Colonic mucosa (tissue), 4 donors: ENCODE measurements at regions not wholly inside any gene's neighbourhood (a gene's known extent, or its start where the extent isn't known, plus 50 kb on each side); places are given as distances from the start of the nearest gene placed in this dataset.
"Not testable (repeated sequence)": the region's sequence is repeated elsewhere in the genome, so short reads cannot be mapped to it uniquely, and the experiment has no call there.

Experiments used
- DNase-seq: peaks from one replicate; pipeline ENCODE4 v3.0.0-alpha.2; 2020
- H3K27ac ChIP-seq: fragments of 200-600 bp; one replicate; pipeline ENCODE4 v1.8.0; 2021
- H3K27me3 ChIP-seq: fragments of 200-600 bp; one replicate; pipeline ENCODE4 v1.8.0; 2021
- H3K36me3 ChIP-seq: fragments of 200-600 bp; one replicate; pipeline ENCODE4 v1.8.0; 2021
- H3K4me1 ChIP-seq: fragments of 200-600 bp; one replicate; pipeline ENCODE4 v1.8.0; 2021; ENCODE audit warnings: mild to moderate bottlenecking
- H3K4me3 ChIP-seq: fragments of 200-600 bp; one replicate; pipeline ENCODE4 v1.8.0; 2021
- H3K9ac ChIP-seq, 2 donors: one replicate each; pipeline ENCODE4 v1.7.0; 2013; ENCODE audit warnings: control low read depth in 2 of 2, low read depth in 2 of 2, low read length in 2 of 2
- H3K9me3 ChIP-seq: fragments of 200-600 bp; one replicate; pipeline ENCODE4 v1.8.0; 2021
- intact Hi-C: fragments of 100-400 bp; cut with DNase I; formaldehyde crosslinking; loops from one replicate; pipeline ENCODE4 v1.14.1; 2022
- TF ChIP-seq, protein P1 (sequence below): fragments of 200-600 bp; IDR thresholded peaks from one replicate; pipeline ENCODE4 v1.8.0; 2022; ENCODE audit warnings: antibody characterized with exemption, mild to moderate bottlenecking
- donor health status: healthy.
- donor health status: DM: no; HTN: no; CAD: no.
- donor health status: DM: no; HTN: no; CAD: no.

DNA sequence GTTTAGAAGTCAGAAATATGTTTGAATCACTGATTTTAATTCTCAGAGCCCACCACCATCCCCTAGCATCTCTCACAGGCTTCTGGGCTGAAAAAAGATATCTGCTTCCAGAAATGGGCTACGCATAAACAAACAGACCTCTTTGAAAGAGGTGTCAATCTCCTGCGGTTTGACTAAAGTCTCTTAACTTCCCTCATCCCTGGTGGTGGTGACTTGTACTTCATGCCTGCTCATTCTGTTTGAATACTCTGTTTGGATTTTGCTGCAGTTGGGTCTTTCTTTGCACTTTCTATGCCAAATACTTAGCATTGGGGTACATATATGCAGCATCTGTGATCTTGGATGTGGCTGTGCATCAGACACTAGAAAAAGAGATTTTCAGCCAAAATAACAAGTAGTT lies 157.2 kb upstream of the ATP10B start:
- Histone ChIP-seq H3K27ac (no peak overlapping the region), H3K4me1 (no peaks in the 10 kb centered on the region), H3K36me3 (no peaks in the 10 kb centered on the region), H3K4me3 (no peak overlapping the region), H3K9me3 (no peaks in the 10 kb centered on the region), H3K9ac (no peak overlapping the region), H3K27me3 (no peaks in the 10 kb centered on the region)
- DNase-seq: no peak
- intact Hi-C loops: no loop called here
- TF ChIP-seq, protein P1, sequence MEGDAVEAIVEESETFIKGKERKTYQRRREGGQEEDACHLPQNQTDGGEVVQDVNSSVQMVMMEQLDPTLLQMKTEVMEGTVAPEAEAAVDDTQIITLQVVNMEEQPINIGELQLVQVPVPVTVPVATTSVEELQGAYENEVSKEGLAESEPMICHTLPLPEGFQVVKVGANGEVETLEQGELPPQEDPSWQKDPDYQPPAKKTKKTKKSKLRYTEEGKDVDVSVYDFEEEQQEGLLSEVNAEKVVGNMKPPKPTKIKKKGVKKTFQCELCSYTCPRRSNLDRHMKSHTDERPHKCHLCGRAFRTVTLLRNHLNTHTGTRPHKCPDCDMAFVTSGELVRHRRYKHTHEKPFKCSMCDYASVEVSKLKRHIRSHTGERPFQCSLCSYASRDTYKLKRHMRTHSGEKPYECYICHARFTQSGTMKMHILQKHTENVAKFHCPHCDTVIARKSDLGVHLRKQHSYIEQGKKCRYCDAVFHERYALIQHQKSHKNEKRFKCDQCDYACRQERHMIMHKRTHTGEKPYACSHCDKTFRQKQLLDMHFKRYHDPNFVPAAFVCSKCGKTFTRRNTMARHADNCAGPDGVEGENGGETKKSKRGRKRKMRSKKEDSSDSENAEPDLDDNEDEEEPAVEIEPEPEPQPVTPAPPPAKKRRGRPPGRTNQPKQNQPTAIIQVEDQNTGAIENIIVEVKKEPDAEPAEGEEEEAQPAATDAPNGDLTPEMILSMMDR: no peak

DNA sequence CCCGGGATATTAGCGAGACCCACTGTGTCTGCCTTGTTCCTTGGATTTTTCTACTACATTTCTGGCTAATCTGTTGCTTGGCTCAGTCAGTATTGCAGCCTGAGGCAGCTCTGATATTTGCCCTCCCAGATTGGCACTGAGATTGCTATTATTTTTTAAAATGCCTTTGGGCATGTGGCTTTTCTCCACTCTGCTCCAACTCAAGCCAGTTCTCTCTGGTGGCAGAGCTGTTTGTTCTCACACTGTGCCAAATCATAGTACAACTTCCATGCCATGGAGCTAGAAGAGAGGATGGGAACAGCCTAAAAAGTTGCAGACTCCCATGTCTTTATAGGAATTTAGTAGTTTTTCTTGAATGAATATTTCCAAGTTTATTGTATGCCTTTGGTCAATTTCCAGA lies 155.9 kb upstream of the ATP10B start:
- Histone ChIP-seq H3K36me3 (no peaks in the 10 kb centered on the region), H3K4me3 (no peak overlapping the region), H3K9ac (no peak overlapping the region), H3K9me3 (no peaks in the 10 kb centered on the region), H3K27me3 (no peaks in the 10 kb centered on the region), H3K4me1 (no peaks in the 10 kb centered on the region), H3K27ac (no peak overlapping the region)
- TF ChIP-seq, protein P1: no peak
- no peak for DNase-seq
- intact Hi-C loops: no loop called here

DNA sequence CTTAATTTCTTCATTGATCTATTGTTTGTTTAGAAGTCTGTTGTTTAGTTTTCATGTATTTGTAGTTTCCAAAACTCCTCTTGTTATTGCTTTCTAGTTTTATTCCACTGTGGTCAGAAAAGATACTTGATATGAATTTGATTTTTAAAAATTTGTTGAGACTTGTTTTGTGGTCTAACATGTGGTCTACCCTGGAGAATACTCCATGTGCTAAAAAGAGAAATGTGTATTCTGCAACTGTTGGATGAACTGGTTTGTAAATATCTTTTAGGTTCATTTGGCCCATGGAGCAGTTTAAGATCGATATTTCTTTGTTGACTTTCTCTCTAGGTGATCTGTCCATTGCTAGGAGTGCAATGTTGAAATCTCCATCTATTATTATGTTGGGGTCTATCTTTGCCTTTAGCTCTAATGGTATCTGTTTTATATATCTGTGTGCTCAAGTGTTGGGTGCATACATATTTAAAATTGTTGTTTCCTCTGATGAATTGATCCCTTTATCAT lies 150.6 kb upstream of the ATP10B start:
- Histone ChIP-seq H3K27me3 (no peaks in the 10 kb centered on the region), H3K4me3 (no peak overlapping the region), H3K27ac (no peak overlapping the region), H3K36me3 (no peaks in the 10 kb centered on the region), H3K9ac (no peak overlapping the region), H3K4me1 (no peaks in the 10 kb centered on the region), H3K9me3 (no peaks in the 10 kb centered on the region)
- TF ChIP-seq, protein P1: no peak
- intact Hi-C loops: no loop called here
- no peak for DNase-seq

GRCh38 chr5:161001604-161002003 lies 149.6 kb upstream of the ATP10B start:
- DNase-seq: no peak
- TF ChIP-seq, protein P1: no peak
- no peak overlapping the region for H3K4me3 ChIP-seq
- H3K27ac ChIP-seq: no peak overlapping the region
- no peaks in the 10 kb centered on the region for H3K27me3 ChIP-seq
- H3K9ac ChIP-seq: no peak overlapping the region
- no peaks in the 10 kb centered on the region for H3K36me3 ChIP-seq
- intact Hi-C loops: no loop called here
- no peaks in the 10 kb centered on the region for H3K4me1 ChIP-seq
- H3K9me3 ChIP-seq: no peaks in the 10 kb centered on the region

GRCh38 chr5:161001142-161001541 lies 149.1 kb upstream of the ATP10B start:
- H3K4me1 ChIP-seq, H3K36me3 ChIP-seq, H3K4me3 ChIP-seq, H3K27ac ChIP-seq, DNase-seq, H3K9me3 ChIP-seq, H3K27me3 ChIP-seq, H3K9ac ChIP-seq, intact Hi-C loops: not testable (repeated sequence)

DNA sequence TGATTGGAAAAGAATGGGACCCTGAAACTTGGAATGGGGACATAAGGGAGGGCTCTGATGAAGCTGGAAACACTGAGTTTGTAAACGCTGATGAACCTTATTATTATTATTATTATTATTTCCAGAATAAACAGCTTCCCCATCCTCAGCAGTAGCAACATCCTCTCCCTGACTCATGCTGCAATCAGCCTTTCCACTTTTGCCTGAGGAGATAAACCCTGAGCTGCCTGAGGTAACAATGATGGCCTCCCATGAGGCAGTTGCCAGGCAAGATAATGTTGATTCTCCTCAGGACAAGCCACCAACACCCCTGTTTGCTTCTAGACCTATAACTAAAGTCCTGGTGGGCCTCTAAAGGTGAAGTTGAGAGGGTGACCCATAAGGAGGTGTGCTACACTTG lies 139.2 kb upstream of the ATP10B start:
- Histone ChIP-seq H3K4me3 (no peak overlapping the region), H3K36me3 (no peaks in the 10 kb centered on the region), H3K27ac (no peak overlapping the region), H3K9ac (no peak overlapping the region), H3K9me3 (no peaks in the 10 kb centered on the region), H3K27me3 (no peaks in the 10 kb centered on the region), H3K4me1 (no peaks in the 10 kb centered on the region)
- DNase-seq: no peak
- intact Hi-C loops: no loop called here
- TF ChIP-seq, protein P1: no peak
